K562 (cell line): ENCODE measurements at regions not wholly inside any gene's neighbourhood (a gene's known extent, or its start where the extent isn't known, plus 50 kb on each side); places are given as distances from the start of the nearest gene placed in this dataset.

Source experiments
- ATAC-seq: fragments of 200-7000 bp; cut with Tn5 transposase; 3 replicates; pipeline ENCODE4 v1.9.1; 2020; ENCODE audit warnings: moderate library complexity
- BruUV-seq: library from RNA; stranded (reverse); fragments of 400-500 nt; replicated peaks from 2 replicates; lab custom pipeline; 2021; lab: Mats Ljungman, UMichigan
- CTCF ChIA-PET: fragments of 300-600 bp; formaldehyde crosslinking; extraction: SDS; loops from one replicate; lab custom pipeline; 2021; ENCODE audit warnings: low intra/inter-chr PET ratio; lab: Yijun Ruan, JAX
- POLR2A ChIA-PET: fragments of 300-600, 350-650 bp; sonication (Branson Sonifier 250); formaldehyde crosslinking; extraction: SDS; loops from one replicate; lab custom pipeline; 2021; ENCODE audit warnings: antibody characterized with exemption, inconsistent platforms; lab: Yijun Ruan, JAX
- DNase-seq, 4 experiments: peaks; one replicate each; pipeline versions ENCODE4 v3.0.0 to v3.0.0-alpha.2; 2011 to 2018; ENCODE audit warnings: low spot score in 3 of 4, mixed read lengths in 3 of 4; ENCODE audit errors: extremely low read depth in 1 of 4
- FAIRE-seq: peaks from 2 replicates; lab custom pipeline; 2011; peaks lifted over from hg19 to GRCh38; lab: Jason Lieb, UNC
- H2AFZ ChIP-seq: 2 replicates; pipeline ENCODE4 v1.6.0; 2011; ENCODE audit warnings: low read depth, low read length, control low read depth, inconsistent platforms
- H3K27ac ChIP-seq: fragments of 200-600 bp; 3 replicates; pipeline ENCODE4 v1.8.0; 2011; ENCODE audit warnings: low read depth, mild to moderate bottlenecking, control low read depth, inconsistent platforms, low read length, moderate library complexity, mixed read lengths; ENCODE audit errors: extremely low read depth
- H3K27me3 ChIP-seq, 2 experiments: fragments of 300-600 bp in 1 of 2; 2 replicates in 1 of 2; 3 replicates in 1 of 2; pipeline versions ENCODE4 v1.6.0 to v1.8.0; 2011; ENCODE audit warnings: inconsistent platforms in 2 of 2, low read length in 2 of 2, mild to moderate bottlenecking in 1 of 2, mixed read lengths in 1 of 2, moderate library complexity in 1 of 2; ENCODE audit not compliant: control insufficient read depth in 2 of 2, insufficient read depth in 2 of 2
- H3K36me3 ChIP-seq: fragments of 300-600 bp; 3 replicates; pipeline ENCODE4 v1.8.0; 2011; ENCODE audit warnings: mild to moderate bottlenecking, low read length, inconsistent platforms; ENCODE audit not compliant: control insufficient read depth, insufficient read depth
- H3K4me1 ChIP-seq, 2 experiments: fragments of 200-600 bp in 1 of 2; replicated peaks in 1 of 2; 2 replicates in 1 of 2; 3 replicates in 1 of 2; pipeline versions ENCODE4 v1.5.1 to v1.8.0; 2011; ENCODE audit warnings: inconsistent platforms in 2 of 2, low read length in 2 of 2, mild to moderate bottlenecking in 1 of 2, mixed read lengths in 1 of 2, moderate library complexity in 1 of 2; ENCODE audit not compliant: control insufficient read depth in 2 of 2, insufficient read depth in 2 of 2
- H3K4me2 ChIP-seq: 2 replicates; pipeline ENCODE4 v1.6.1; 2011; ENCODE audit warnings: low read length, control low read depth, inconsistent platforms, mixed read lengths; ENCODE audit not compliant: insufficient read depth
- H3K4me3 ChIP-seq: fragments of 200-600 bp; sonication (generic), shearing (Covaris generic); 2 replicates; pipeline ENCODE4 v1.5.1; 2016; ENCODE audit warnings: control low read depth, inconsistent platforms
- H3K79me2 ChIP-seq: fragments of 200-600 bp; 3 replicates; pipeline ENCODE4 v1.8.0; 2011; ENCODE audit warnings: low read length, inconsistent platforms; ENCODE audit not compliant: control insufficient read depth, insufficient read depth
- H3K9ac ChIP-seq, 2 experiments: 2 replicates each; pipeline versions ENCODE4 v1.6.0 to v1.6.1; 2011; ENCODE audit warnings: low read depth in 2 of 2, low read length in 2 of 2, control low read depth in 1 of 2, inconsistent platforms in 1 of 2, mild to moderate bottlenecking in 1 of 2, mixed read lengths in 1 of 2; ENCODE audit not compliant: insufficient read depth in 1 of 2
- H3K9me1 ChIP-seq: one replicate; pipeline ENCODE4 v1.6.0; 2011; ENCODE audit warnings: inconsistent platforms, mild to moderate bottlenecking, low read length, moderate library complexity; ENCODE audit not compliant: control insufficient read depth, insufficient read depth
- H3K9me3 ChIP-seq: replicated peaks from 2 replicates; pipeline ENCODE4 v1.5.1; 2011; ENCODE audit warnings: low read depth, low read length, inconsistent platforms; ENCODE audit not compliant: control insufficient read depth, insufficient read depth
- H4K20me1 ChIP-seq: replicated peaks from 2 replicates; pipeline ENCODE4 v1.6.1; 2011; ENCODE audit warnings: low read length, inconsistent platforms, mixed read lengths; ENCODE audit not compliant: control insufficient read depth, insufficient read depth
- C11orf30 ChIP-seq: fragments of 450-650 bp; IDR thresholded peaks from 2 replicates; pipeline ENCODE4 v1.6.1; 2016; ENCODE audit warnings: low read depth, mild to moderate bottlenecking
- MED1 ChIP-seq: sonication (generic); formaldehyde crosslinking; IDR thresholded peaks from 2 replicates; pipeline ENCODE4 v1.8.1; 2023; ENCODE audit warnings: missing genetic modification reagents, borderline replicate concordance
- XRCC4 ChIP-seq: IDR thresholded peaks from one replicate; pipeline ENCODE4 v1.6.1; 2011; ENCODE audit not compliant: insufficient read depth, insufficient read length; ENCODE audit errors: extremely low read depth
- ZFP36 ChIP-seq: fragments of 150-350 bp; IDR thresholded peaks from 2 replicates; pipeline ENCODE4 v1.6.1; 2018; ENCODE audit warnings: low read length, low read depth; ENCODE audit not compliant: partially characterized antibody
- ZNF511 ChIP-seq: sonication (generic); formaldehyde crosslinking; IDR thresholded peaks from 2 replicates; pipeline ENCODE4 v1.8.0; 2022; ENCODE audit warnings: mild to moderate bottlenecking, missing genetic modification reagents
- WGBS: fragments of 100-300 bp; shearing (Covaris generic); methylation state at CpG from one replicate; pipeline ENCODE4 v1.1.6; 2016; ENCODE audit warnings: low coverage, mixed read lengths; ENCODE audit not compliant: insufficient coverage; ENCODE audit errors: missing lambda C conversion rate; 5-methylcytosine and 5-hydroxymethylcytosine counted together
- in situ Hi-C: fragments of 300-500 bp; cut with MboI; formaldehyde crosslinking; loops from 4 replicates; pipeline ENCODE4 v1.15.0; 2018; ENCODE audit warnings: inconsistent platforms, mixed read lengths
- intact Hi-C: fragments of 100-400 bp; cut with micrococcal nuclease; formaldehyde crosslinking; loops from 2 replicates; pipeline ENCODE4 v1.14.2; 2022

- H2AFZ ChIP-seq = no peak overlapping the region
- no peaks in the 10 kb centered on the region for H3K9me3 ChIP-seq
- no peaks in the 10 kb centered on the region for H3K79me2 ChIP-seq
- no peaks in the 10 kb centered on the region; a peak in 1 of 5 replicates for H3K27me3 ChIP-seq
- DNase-seq (no peak), ATAC-seq (no peak), FAIRE-seq (no peak)
- no peaks in the 10 kb centered on the region for H3K36me3 ChIP-seq
- ChIA-PET POLR2A (no interaction called here), CTCF (no interaction called here)
- H3K4me1 ChIP-seq = no peaks in the 10 kb centered on the region; a peak in 2 of 5 replicates
- no peak overlapping the region for H3K4me3 ChIP-seq
- H4K20me1 ChIP-seq = no peaks in the 10 kb centered on the region
- H3K4me2 ChIP-seq = no peak overlapping the region
- in situ Hi-C loops (no loop called here), intact Hi-C loops (no loop called here)
- H3K27ac ChIP-seq = no peak overlapping the region
- BruUV-seq = no TSS peak
- H3K9me1 ChIP-seq = no peaks in the 10 kb centered on the region
- H3K9ac ChIP-seq = no peak overlapping the region
- TF ChIP-seq XRCC4 = no peak
These were observed 106.0 kb upstream of the FAM78B start for GRCh38 chr1:166272851-166273250.

GRCh38 chr1:166273618-166274017 lies 106.8 kb upstream of the FAM78B start:
- CTCF ChIA-PET = no interaction called here
- Histone ChIP-seq H3K9me1 (no peaks in the 10 kb centered on the region), H3K4me2 (no peak overlapping the region), H3K79me2 (no peaks in the 10 kb centered on the region), H3K9me3 (no peaks in the 10 kb centered on the region), H4K20me1 (no peaks in the 10 kb centered on the region), H3K4me1 (no peaks in the 10 kb centered on the region; a peak in 2 of 5 replicates), H3K4me3 (no peak overlapping the region), H3K27me3 (no peaks in the 10 kb centered on the region; a peak in 1 of 5 replicates), H3K36me3 (no peaks in the 10 kb centered on the region), H3K27ac (no peak overlapping the region), H3K9ac (no peak overlapping the region), H2AFZ (no peak overlapping the region)
- 0% methylated on average over 6 of the region's 6 CpGs for WGBS
- intact Hi-C loops = no loop called here
- TF ChIP-seq MED1 (CRISPR knock-in tag) (no peak), C11orf30 (no peak), ZNF511 (CRISPR knock-in tag) (no peak), ZFP36 (no peak)
- POLR2A ChIA-PET = no interaction called here
- ATAC-seq (no peak), DNase-seq (no peak), FAIRE-seq (no peak)
- no TSS peak for BruUV-seq
- in situ Hi-C loops = no loop called here
